Panc1 (cell line): ENCODE measurements at regions not wholly inside any gene's neighbourhood (a gene's known extent, or its start where the extent isn't known, plus 50 kb on each side); places are given as distances from the start of the nearest gene placed in this dataset.

Experiments used
- CTCF ChIP-seq: fragments of 450-650 bp; IDR thresholded peaks from 2 replicates; pipeline ENCODE4 v1.5.1; 2017; ENCODE audit warnings: mild to moderate bottlenecking
- POLR2AphosphoS5 ChIP-seq: IDR thresholded peaks from 2 replicates; pipeline ENCODE4 v1.6.1; 2012; ENCODE audit warnings: mild to moderate bottlenecking, low read depth, low read length, moderate library complexity
- REST ChIP-seq, 2 experiments: IDR thresholded peaks; 2 replicates each; pipeline ENCODE4 v1.6.1; 2011 to 2012; ENCODE audit warnings: low read depth in 2 of 2, control low read depth in 1 of 2, low read length in 1 of 2, mild to moderate bottlenecking in 1 of 2, moderate library complexity in 1 of 2; ENCODE audit not compliant: insufficient read depth in 1 of 2
- SIN3A ChIP-seq: IDR thresholded peaks from 2 replicates; pipeline ENCODE4 v1.6.1; 2012; ENCODE audit warnings: low read depth, mild to moderate bottlenecking, low read length, moderate library complexity, borderline replicate concordance; ENCODE audit not compliant: insufficient read depth
- TCF7L2 ChIP-seq: IDR thresholded peaks from 2 replicates; pipeline ENCODE4 v1.6.1; 2011; ENCODE audit warnings: mild to moderate bottlenecking, low read depth, low read length, inconsistent platforms

- no peak for TF ChIP-seq SIN3A
- no peak for TF ChIP-seq CTCF
- TF ChIP-seq POLR2AphosphoS5: no peak
- TF ChIP-seq REST (IDR thresholded peaks at IDR 0.05; ENCODE audit: insufficient read depth in 1 of 2, low read depth in 2 of 2, low read length in 1 of 2): no peak
- TF ChIP-seq TCF7L2: no peak
Observed at GRCh38 chr9:95796029-95796428, 79.5 kb upstream of the ERCC6L2 start.
